NB4 (cell line): ENCODE measurements at regions not wholly inside any gene's neighbourhood (a gene's known extent, or its start where the extent isn't known, plus 50 kb on each side); places are given as distances from the start of the nearest gene placed in this dataset.

Source experiments
- CTCF ChIP-seq: IDR thresholded peaks from one replicate; pipeline ENCODE4 v1.5.1; 2012; ENCODE audit warnings: low read depth, low read length
- MAX ChIP-seq: IDR thresholded peaks from 2 replicates; pipeline ENCODE4 v1.6.1; 2011; ENCODE audit warnings: low read depth, low read length

GRCh38 chr13:90568165-90568564, 779.3 kb upstream of the MIR17HG start:
- TF ChIP-seq CTCF: no peak
- no peak for TF ChIP-seq MAX
